ENCODE measurements at regions not wholly inside any gene's neighbourhood (a gene's known extent, or its start where the extent isn't known, plus 50 kb on each side); places are given as distances from the start of the nearest gene placed in this dataset.

- no peaks in the 10 kb centered on the region for H3K27me3 ChIP-seq
- DNase-seq = no peak
- no peaks in the 10 kb centered on the region for H3K36me3 ChIP-seq
- intact Hi-C loops (cut with DNase I; ENCODE audit: low total_unique reads) = no loop called here
- H3K4me3 ChIP-seq = no peak overlapping the region
- H3K27ac ChIP-seq = no peak overlapping the region
- H3K9me3 ChIP-seq = no peaks in the 10 kb centered on the region
- no peaks in the 10 kb centered on the region for H3K4me1 ChIP-seq
- TF ChIP-seq, protein P1, sequence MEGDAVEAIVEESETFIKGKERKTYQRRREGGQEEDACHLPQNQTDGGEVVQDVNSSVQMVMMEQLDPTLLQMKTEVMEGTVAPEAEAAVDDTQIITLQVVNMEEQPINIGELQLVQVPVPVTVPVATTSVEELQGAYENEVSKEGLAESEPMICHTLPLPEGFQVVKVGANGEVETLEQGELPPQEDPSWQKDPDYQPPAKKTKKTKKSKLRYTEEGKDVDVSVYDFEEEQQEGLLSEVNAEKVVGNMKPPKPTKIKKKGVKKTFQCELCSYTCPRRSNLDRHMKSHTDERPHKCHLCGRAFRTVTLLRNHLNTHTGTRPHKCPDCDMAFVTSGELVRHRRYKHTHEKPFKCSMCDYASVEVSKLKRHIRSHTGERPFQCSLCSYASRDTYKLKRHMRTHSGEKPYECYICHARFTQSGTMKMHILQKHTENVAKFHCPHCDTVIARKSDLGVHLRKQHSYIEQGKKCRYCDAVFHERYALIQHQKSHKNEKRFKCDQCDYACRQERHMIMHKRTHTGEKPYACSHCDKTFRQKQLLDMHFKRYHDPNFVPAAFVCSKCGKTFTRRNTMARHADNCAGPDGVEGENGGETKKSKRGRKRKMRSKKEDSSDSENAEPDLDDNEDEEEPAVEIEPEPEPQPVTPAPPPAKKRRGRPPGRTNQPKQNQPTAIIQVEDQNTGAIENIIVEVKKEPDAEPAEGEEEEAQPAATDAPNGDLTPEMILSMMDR (IDR thresholded peaks at IDR 0.05) = no peak
- TF ChIP-seq POLR2A (IDR thresholded peaks at IDR 0.05) = no peak
Measured at GRCh38 chr1:94627771-94628498, 86.4 kb upstream of the F3 start.

GRCh38 chr1:94624203-94624602, 82.6 kb upstream of the F3 start:
- DNase-seq = no peak
- Histone ChIP-seq H3K36me3 (no peaks in the 10 kb centered on the region), H3K27ac (no peak overlapping the region), H3K4me1 (no peaks in the 10 kb centered on the region), H3K27me3 (no peaks in the 10 kb centered on the region), H3K4me3 (no peak overlapping the region), H3K9me3 (no peaks in the 10 kb centered on the region)
- TF ChIP-seq, protein P1 (IDR thresholded peaks at IDR 0.05) = no peak
- TF ChIP-seq POLR2A (IDR thresholded peaks at IDR 0.05) = no peak
- intact Hi-C loops (cut with DNase I; ENCODE audit: low total_unique reads) = no loop called here

GRCh38 chr1:94623560-94624148, 82.1 kb upstream of the F3 start:
- Histone ChIP-seq H3K4me3 (no peak overlapping the region), H3K27me3 (no peaks in the 10 kb centered on the region), H3K4me1 (no peaks in the 10 kb centered on the region), H3K36me3 (no peaks in the 10 kb centered on the region), H3K27ac (no peak overlapping the region), H3K9me3 (no peaks in the 10 kb centered on the region)
- no peak for DNase-seq
- intact Hi-C loops (cut with DNase I; ENCODE audit: low total_unique reads) = no loop called here
- no peak for TF ChIP-seq POLR2A (IDR thresholded peaks at IDR 0.05)
- TF ChIP-seq, protein P1 (IDR thresholded peaks at IDR 0.05) = no peak

DNA sequence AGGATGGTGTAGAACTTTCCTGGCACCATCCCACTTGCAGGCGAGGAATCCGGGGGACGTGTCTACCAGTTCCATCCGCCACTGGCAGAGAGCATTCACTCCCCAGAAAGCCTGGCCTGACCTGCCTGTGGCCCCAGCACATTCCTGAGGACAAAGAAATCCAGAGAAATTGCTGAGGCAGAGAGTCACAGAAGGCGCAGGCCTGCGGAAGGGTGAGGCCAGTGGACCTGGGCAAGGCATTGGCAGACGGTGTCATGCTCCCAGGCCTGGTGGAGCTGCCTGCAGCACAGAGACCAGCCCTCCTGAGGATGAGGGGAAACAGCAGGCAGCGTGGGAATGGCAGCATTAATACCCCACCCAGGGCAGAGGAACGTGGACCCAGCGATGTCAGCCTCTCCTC, 81.2 kb upstream of the F3 start:
- Histone ChIP-seq H3K4me1 (no peaks in the 10 kb centered on the region), H3K27ac (no peak overlapping the region), H3K4me3 (no peak overlapping the region), H3K36me3 (no peaks in the 10 kb centered on the region), H3K27me3 (no peaks in the 10 kb centered on the region), H3K9me3 (no peaks in the 10 kb centered on the region)
- TF ChIP-seq, protein P1 (IDR thresholded peaks at IDR 0.05) = no peak
- no peak for TF ChIP-seq POLR2A (IDR thresholded peaks at IDR 0.05)
- no peak for DNase-seq
- intact Hi-C loops (cut with DNase I; ENCODE audit: low total_unique reads) = no loop called here

DNA sequence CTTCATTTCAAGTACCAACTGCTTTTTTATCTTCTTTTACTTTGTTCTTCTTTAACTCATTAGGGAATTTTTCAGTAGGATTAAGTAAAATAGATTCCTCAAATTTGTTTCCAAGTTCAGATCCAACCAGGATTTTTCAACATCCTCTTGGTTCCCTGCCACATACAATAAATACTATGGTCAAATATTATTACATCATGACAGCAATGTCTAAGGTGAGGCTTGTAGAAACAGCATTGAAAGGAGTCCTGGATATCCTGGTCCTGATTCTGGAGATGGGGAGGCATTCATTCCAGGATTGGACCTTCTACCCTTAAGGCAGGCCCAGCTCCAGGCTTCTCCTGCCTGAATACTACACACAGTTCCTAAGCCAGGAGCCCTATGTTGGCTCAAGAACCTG, 80.2 kb upstream of the F3 start:
- no peaks in the 10 kb centered on the region for H3K36me3 ChIP-seq
- H3K9me3 ChIP-seq = no peaks in the 10 kb centered on the region
- no peak overlapping the region for H3K27ac ChIP-seq
- H3K4me3 ChIP-seq = no peak overlapping the region
- DNase-seq = no peak
- intact Hi-C loops (cut with DNase I; ENCODE audit: low total_unique reads) = no loop called here
- TF ChIP-seq POLR2A (IDR thresholded peaks at IDR 0.05) = no peak
- TF ChIP-seq, protein P1 (IDR thresholded peaks at IDR 0.05) = no peak
- H3K4me1 ChIP-seq = no peaks in the 10 kb centered on the region
- H3K27me3 ChIP-seq = no peaks in the 10 kb centered on the region
